ENCODE measurements at regions not wholly inside any gene's neighbourhood (a gene's known extent, or its start where the extent isn't known, plus 50 kb on each side); places are given as distances from the start of the nearest gene placed in this dataset.

- no peak for TF ChIP-seq ZNF462 (CRISPR knock-in tag; IDR thresholded peaks at IDR 0.05)
- TF ChIP-seq CREB1 (CRISPR knock-in tag; IDR thresholded peaks at IDR 0.05; ENCODE audit: low read depth) = no peak
- no peak for TF ChIP-seq NANOG (IDR thresholded peaks at IDR 0.05; ENCODE audit: borderline replicate concordance)
- no peak for TF ChIP-seq EZH2 (IDR thresholded peaks at IDR 0.05; ENCODE audit: low read depth, unreplicated experiment)
- no peak for TF ChIP-seq STAT1 (IDR thresholded peaks at IDR 0.05; ENCODE audit: unreplicated experiment)
- no peak for TF ChIP-seq ZNF114 (CRISPR knock-in tag; IDR thresholded peaks at IDR 0.05)
- TF ChIP-seq ZNF331 (CRISPR knock-in tag; IDR thresholded peaks at IDR 0.05; ENCODE audit: low read depth) = no peak
- no peak for TF ChIP-seq REST (IDR thresholded peaks at IDR 0.05; ENCODE audit: unreplicated experiment)
- no peak for TF ChIP-seq POLR2AphosphoS5 (IDR thresholded peaks at IDR 0.05; ENCODE audit: low read depth)
- TF ChIP-seq JUNB (IDR thresholded peaks at IDR 0.05; ENCODE audit: unreplicated experiment) = no peak
- TF ChIP-seq EZH2phosphoT487 (IDR thresholded peaks at IDR 0.05; ENCODE audit: unreplicated experiment) = no peak
These were observed 536.0 kb downstream of the RFPL4B start (continued) for GRCh38 chr6:112883095-112883494.
